ENCODE measurements at regions not wholly inside any gene's neighbourhood (a gene's known extent, or its start where the extent isn't known, plus 50 kb on each side); places are given as distances from the start of the nearest gene placed in this dataset.
"Not testable (repeated sequence)": the region's sequence is repeated elsewhere in the genome, so short reads cannot be mapped to it uniquely, and the experiment has no call there.

- FAIRE-seq (no peak), DNase-seq (ENCODE audit: low spot score) (no peak)
Observed at GRCh38 chr22:47402876-47403525, 640.6 kb downstream of the TBC1D22A start.

- DNase-seq (ENCODE audit: low spot score): no peak
- FAIRE-seq: no peak
Observed at GRCh38 chr22:47401976-47402770, 639.7 kb downstream of the TBC1D22A start.

- FAIRE-seq (no peak), DNase-seq (ENCODE audit: low spot score) (no peak)
Observed at GRCh38 chr22:47401592-47401898, 639.1 kb downstream of the TBC1D22A start.

GRCh38 chr22:47400701-47401591, 638.5 kb downstream of the TBC1D22A start:
- DNase-seq (ENCODE audit: low spot score) (no peak), FAIRE-seq (no peak)

- DNase-seq (ENCODE audit: low spot score); FAIRE-seq: not testable (repeated sequence)
Observed at GRCh38 chr22:47400131-47400530, 637.7 kb downstream of the TBC1D22A start.

- DNase-seq (ENCODE audit: low spot score): no peak
Observed at GRCh38 chr22:47398921-47399790, 636.7 kb downstream of the TBC1D22A start.

GRCh38 chr22:47398491-47398890, 636.0 kb downstream of the TBC1D22A start:
- no peak for FAIRE-seq
- DNase-seq (ENCODE audit: low spot score): no peak

More at GRCh38 chr22:47398921-47399790, 636.7 kb downstream of the TBC1D22A start:
- FAIRE-seq: no peak

- DNase-seq (ENCODE audit: low spot score) (no peak), FAIRE-seq (no peak)
Observed at GRCh38 chr22:47397673-47398072, 635.2 kb downstream of the TBC1D22A start.

- no peak for FAIRE-seq
Observed at GRCh38 chr22:47396515-47396914, 634.1 kb downstream of the TBC1D22A start.

GRCh38 chr22:47396105-47396504, 633.7 kb downstream of the TBC1D22A start:
- DNase-seq (ENCODE audit: low spot score): no peak
- no peak for FAIRE-seq

More at GRCh38 chr22:47396515-47396914, 634.1 kb downstream of the TBC1D22A start:
- no peak for DNase-seq (ENCODE audit: low spot score)

GRCh38 chr22:47395481-47395880, 633.0 kb downstream of the TBC1D22A start:
- FAIRE-seq (no peak), DNase-seq (ENCODE audit: low spot score) (peak; percentile 51)

- no peak for DNase-seq (ENCODE audit: low spot score)
- no peak for FAIRE-seq
Observed at GRCh38 chr22:47394504-47395440, 632.3 kb downstream of the TBC1D22A start.

- no peak for FAIRE-seq
- no peak for DNase-seq (ENCODE audit: low spot score)
Observed at GRCh38 chr22:47393191-47393590, 630.7 kb downstream of the TBC1D22A start.

- FAIRE-seq: no peak
- DNase-seq (ENCODE audit: low spot score): no peak
Observed at GRCh38 chr22:47392729-47393128, 630.3 kb downstream of the TBC1D22A start.

- DNase-seq (ENCODE audit: low spot score) (no peak), FAIRE-seq (no peak)
Observed at GRCh38 chr22:47392054-47392347, 629.6 kb downstream of the TBC1D22A start.

- FAIRE-seq (no peak), DNase-seq (ENCODE audit: low spot score) (no peak)
Observed at GRCh38 chr22:47391169-47392053, 629.0 kb downstream of the TBC1D22A start.

GRCh38 chr22:47390026-47390970, 627.8 kb downstream of the TBC1D22A start:
- FAIRE-seq (no peak), DNase-seq (ENCODE audit: low spot score) (no peak)

- no peak for FAIRE-seq
- no peak for DNase-seq (ENCODE audit: low spot score)
Observed at GRCh38 chr22:47389201-47389600, 626.8 kb downstream of the TBC1D22A start.

Data from RCC 7860 (cell line).